ENCODE measurements at regions not wholly inside any gene's neighbourhood (a gene's known extent, or its start where the extent isn't known, plus 50 kb on each side); places are given as distances from the start of the nearest gene placed in this dataset.

DNA sequence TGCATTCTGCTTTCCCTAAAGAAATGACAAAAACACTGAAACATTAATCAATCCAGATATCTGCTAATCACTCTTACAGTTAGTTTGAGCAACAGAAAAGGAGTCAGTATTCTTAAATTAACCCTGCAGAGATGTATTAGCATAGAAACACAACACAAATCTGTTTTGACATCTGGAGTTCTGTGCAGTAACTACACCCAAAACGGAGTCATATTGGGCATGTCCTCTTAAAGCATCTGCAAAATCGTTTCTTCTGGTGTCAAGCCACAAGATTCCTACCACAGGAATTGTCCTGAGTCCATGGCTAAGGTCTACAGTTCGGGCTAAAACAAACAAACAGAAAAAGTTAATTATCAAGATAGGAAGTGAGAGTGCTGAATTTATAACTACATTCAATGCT lies 332.1 kb upstream of the PKN2 start:
- Histone ChIP-seq H3K4me1 (ENCODE audit: control insufficient read depth, insufficient read depth, low read length) (no peaks in the 10 kb centered on the region), H3K4me3 (ENCODE audit: low read length) (no peak overlapping the region), H3K27me3 (replicated peaks; ENCODE audit: control insufficient read depth, insufficient read depth, low read length) (no peaks in the 10 kb centered on the region), H3K36me3 (ENCODE audit: control insufficient read depth, insufficient read depth, low read length, severe bottlenecking) (no peaks in the 10 kb centered on the region), H3K9me3 (ENCODE audit: control insufficient read depth, low read length) (no peaks in the 10 kb centered on the region), H3K9ac (ENCODE audit: low read length) (no peak overlapping the region)
- DNase-seq (ENCODE audit: low read depth): no peak

DNA sequence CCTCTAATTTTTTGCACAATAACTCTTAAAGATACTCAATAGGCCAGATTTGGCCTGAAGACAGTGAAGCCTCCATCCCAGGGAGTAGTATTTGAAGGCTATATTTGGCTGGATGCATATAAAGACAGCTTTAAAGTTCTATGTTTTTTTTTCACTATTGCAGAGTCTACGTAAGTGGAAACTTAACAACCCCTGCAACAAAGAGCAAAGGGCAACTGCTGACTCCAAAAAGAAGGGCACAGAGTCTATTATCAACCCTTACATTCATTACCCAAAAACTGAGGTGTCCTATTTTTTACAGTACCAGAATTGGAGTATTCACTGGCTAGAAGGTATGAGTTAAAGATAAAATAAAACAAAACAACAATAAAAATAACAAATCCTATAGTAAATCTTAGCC lies 329.8 kb upstream of the PKN2 start:
- no peaks in the 10 kb centered on the region for H3K36me3 ChIP-seq (ENCODE audit: control insufficient read depth, insufficient read depth, low read length, severe bottlenecking)

DNA sequence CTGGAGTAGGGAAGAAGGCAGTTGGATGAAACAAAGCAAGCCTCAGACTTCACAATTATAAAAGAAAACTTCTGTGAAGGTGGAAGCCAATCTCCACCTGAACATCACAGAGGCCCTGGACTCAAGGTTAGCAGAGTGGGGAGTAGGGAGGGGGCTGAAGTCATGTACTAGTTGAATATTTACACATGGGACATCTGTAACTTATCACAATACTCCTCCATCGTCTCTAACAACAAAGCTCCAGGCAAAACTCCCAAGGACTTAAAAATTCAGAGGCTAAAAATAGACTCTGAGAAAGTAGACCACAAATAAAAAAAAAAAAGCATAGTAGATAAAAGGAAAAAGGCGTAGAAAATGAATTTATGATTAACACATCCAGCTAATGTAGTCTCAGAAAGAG lies 326.3 kb upstream of the PKN2 start:
- Histone ChIP-seq H3K27me3 (replicated peaks; ENCODE audit: control insufficient read depth, insufficient read depth, low read length) (no peaks in the 10 kb centered on the region), H3K4me1 (ENCODE audit: control insufficient read depth, insufficient read depth, low read length) (no peaks in the 10 kb centered on the region), H3K36me3 (ENCODE audit: control insufficient read depth, insufficient read depth, low read length, severe bottlenecking) (no peaks in the 10 kb centered on the region), H3K4me3 (ENCODE audit: low read length) (no peak overlapping the region), H3K9me3 (ENCODE audit: control insufficient read depth, low read length) (no peaks in the 10 kb centered on the region), H3K9ac (ENCODE audit: low read length) (no peak overlapping the region)
- DNase-seq (ENCODE audit: low read depth): no peak

More for the DNA sequence above, 329.8 kb upstream of the PKN2 start:
- DNase-seq (ENCODE audit: low read depth): no peak
- H3K4me1 ChIP-seq (ENCODE audit: control insufficient read depth, insufficient read depth, low read length): no peaks in the 10 kb centered on the region
- no peaks in the 10 kb centered on the region for H3K27me3 ChIP-seq (replicated peaks; ENCODE audit: control insufficient read depth, insufficient read depth, low read length)
- no peak overlapping the region for H3K4me3 ChIP-seq (ENCODE audit: low read length)
- H3K9me3 ChIP-seq (ENCODE audit: control insufficient read depth, low read length): no peaks in the 10 kb centered on the region
- H3K9ac ChIP-seq (ENCODE audit: low read length): no peak overlapping the region

DNA sequence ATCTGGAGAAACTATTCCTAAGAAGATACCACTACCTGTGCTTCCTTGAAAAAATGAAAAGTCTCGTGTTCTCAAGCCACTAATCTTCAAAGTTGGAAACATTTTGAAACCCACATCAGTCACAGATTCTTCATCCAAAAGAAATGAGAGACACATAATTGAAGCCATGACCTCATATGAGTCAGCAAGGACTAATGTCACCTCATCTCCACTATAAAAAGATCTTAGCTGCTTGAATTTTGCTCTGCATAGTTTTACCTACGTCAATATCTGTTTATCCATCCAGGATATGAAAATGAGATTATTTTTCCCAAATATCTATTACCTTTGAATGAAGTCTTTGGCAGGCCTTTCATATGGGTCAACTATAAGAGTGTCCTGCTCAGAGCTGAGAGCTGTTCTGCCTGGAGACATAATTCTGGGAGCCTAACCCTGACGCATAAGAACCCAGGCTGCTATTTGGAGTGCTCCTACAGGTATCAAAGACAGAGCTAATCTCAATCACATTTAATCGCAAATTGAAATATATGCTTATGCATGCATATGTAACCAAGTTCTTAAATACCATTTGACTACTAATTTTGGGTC lies 312.5 kb upstream of the PKN2 start:
- Histone ChIP-seq H3K4me1 (ENCODE audit: control insufficient read depth, insufficient read depth, low read length) (no peaks in the 10 kb centered on the region), H3K27me3 (replicated peaks; ENCODE audit: control insufficient read depth, insufficient read depth, low read length) (no peaks in the 10 kb centered on the region), H3K4me3 (ENCODE audit: low read length) (no peak overlapping the region), H3K9me3 (ENCODE audit: control insufficient read depth, low read length) (no peaks in the 10 kb centered on the region), H3K36me3 (ENCODE audit: control insufficient read depth, insufficient read depth, low read length, severe bottlenecking) (no peaks in the 10 kb centered on the region), H3K9ac (ENCODE audit: low read length) (no peak overlapping the region)
- no peak for DNase-seq (ENCODE audit: low read depth)

GRCh38 chr1:88375977-88376376 lies 308.1 kb upstream of the PKN2 start:
- Histone ChIP-seq H3K4me1 (ENCODE audit: control insufficient read depth, insufficient read depth, low read length) (no peaks in the 10 kb centered on the region), H3K36me3 (ENCODE audit: control insufficient read depth, insufficient read depth, low read length, severe bottlenecking) (no peaks in the 10 kb centered on the region), H3K27me3 (replicated peaks; ENCODE audit: control insufficient read depth, insufficient read depth, low read length) (no peaks in the 10 kb centered on the region), H3K9ac (ENCODE audit: low read length) (no peak overlapping the region), H3K4me3 (ENCODE audit: low read length) (no peak overlapping the region), H3K9me3 (ENCODE audit: control insufficient read depth, low read length) (no peaks in the 10 kb centered on the region)
- no peak for DNase-seq (ENCODE audit: low read depth)

GRCh38 chr1:88376421-88376820 lies 307.7 kb upstream of the PKN2 start:
- Histone ChIP-seq H3K9me3 (ENCODE audit: control insufficient read depth, low read length) (no peaks in the 10 kb centered on the region), H3K27me3 (replicated peaks; ENCODE audit: control insufficient read depth, insufficient read depth, low read length) (no peaks in the 10 kb centered on the region), H3K4me3 (ENCODE audit: low read length) (no peak overlapping the region), H3K9ac (ENCODE audit: low read length) (no peak overlapping the region), H3K4me1 (ENCODE audit: control insufficient read depth, insufficient read depth, low read length) (no peaks in the 10 kb centered on the region), H3K36me3 (ENCODE audit: control insufficient read depth, insufficient read depth, low read length, severe bottlenecking) (no peaks in the 10 kb centered on the region)
- peak; percentile 3 for DNase-seq (ENCODE audit: low read depth)

DNA sequence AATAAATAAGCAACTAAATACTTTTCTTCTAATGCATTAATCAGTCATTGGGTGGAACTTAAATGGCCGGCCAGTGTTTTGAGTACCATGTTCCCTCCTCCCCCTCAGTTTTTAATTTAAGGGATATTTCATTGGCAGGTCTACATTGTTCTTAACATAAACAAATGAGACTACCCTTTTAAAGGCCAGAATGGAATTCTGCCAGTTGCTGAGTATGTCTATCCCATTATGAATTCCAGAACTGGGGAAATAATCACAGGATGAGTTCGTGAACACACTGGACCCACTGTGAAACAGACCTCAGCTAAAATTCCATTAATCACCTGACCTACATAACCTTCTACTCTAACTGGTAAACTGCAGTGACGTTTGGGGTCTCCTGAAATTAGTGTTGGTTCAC lies 305.5 kb upstream of the PKN2 start:
- Histone ChIP-seq H3K36me3 (ENCODE audit: control insufficient read depth, insufficient read depth, low read length, severe bottlenecking) (no peaks in the 10 kb centered on the region), H3K9me3 (ENCODE audit: control insufficient read depth, low read length) (no peaks in the 10 kb centered on the region)

DNA sequence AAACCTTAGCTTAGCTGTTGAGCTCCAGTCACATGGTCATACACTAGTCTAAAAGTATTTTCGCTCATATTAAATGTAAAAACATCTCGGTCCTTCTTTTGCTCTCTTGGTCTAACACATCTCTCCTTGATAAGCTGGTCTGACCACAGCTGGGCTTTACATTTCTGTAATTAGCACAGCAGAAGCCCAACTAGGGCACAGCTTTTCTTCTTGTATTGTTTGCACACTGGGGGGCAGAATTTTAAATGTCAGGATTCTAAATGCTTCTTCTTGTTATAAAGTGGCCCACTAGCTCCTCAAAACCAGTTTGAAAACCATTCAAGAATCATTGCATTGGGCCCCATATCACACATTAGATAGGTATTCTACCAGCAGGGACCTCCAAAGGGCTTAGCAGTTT lies 289.1 kb upstream of the PKN2 start:
- no peaks in the 10 kb centered on the region for H3K4me1 ChIP-seq (ENCODE audit: control insufficient read depth, insufficient read depth, low read length)
- H3K9ac ChIP-seq (ENCODE audit: low read length): no peak overlapping the region
- H3K9me3 ChIP-seq (ENCODE audit: control insufficient read depth, low read length): peaks cover 6% of the 10 kb centered on the region
- no peak for DNase-seq (ENCODE audit: low read depth)
- H3K27me3 ChIP-seq (replicated peaks; ENCODE audit: control insufficient read depth, insufficient read depth, low read length): no peaks in the 10 kb centered on the region
- H3K36me3 ChIP-seq (ENCODE audit: control insufficient read depth, insufficient read depth, low read length, severe bottlenecking): no peaks in the 10 kb centered on the region
- no peak overlapping the region for H3K4me3 ChIP-seq (ENCODE audit: low read length)

More for the DNA sequence above, 305.5 kb upstream of the PKN2 start:
- H3K27me3 ChIP-seq (replicated peaks; ENCODE audit: control insufficient read depth, insufficient read depth, low read length): no peaks in the 10 kb centered on the region
- H3K4me3 ChIP-seq (ENCODE audit: low read length): no peak overlapping the region
- DNase-seq (ENCODE audit: low read depth): no peak
- H3K4me1 ChIP-seq (ENCODE audit: control insufficient read depth, insufficient read depth, low read length): no peaks in the 10 kb centered on the region
- H3K9ac ChIP-seq (ENCODE audit: low read length): no peak overlapping the region

DNA sequence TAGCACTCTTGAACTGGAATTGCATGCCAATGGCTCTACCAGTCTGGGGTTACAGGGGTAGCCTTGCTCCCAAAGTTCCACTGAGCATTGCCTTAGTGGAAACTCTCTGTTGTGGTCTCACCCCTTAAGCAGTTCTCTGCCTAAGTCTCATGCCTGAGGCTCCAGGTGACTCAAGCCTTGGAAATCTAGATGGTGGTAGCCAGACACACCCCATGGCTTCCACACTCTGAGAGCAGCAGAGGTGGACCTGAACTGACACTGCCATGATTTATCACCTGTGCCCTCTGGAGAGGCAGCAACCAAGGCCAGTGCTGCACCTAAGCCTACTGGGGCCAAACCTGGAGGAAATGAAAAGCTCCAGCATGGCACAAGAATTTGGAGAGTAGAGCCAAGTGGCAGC lies 285.7 kb upstream of the PKN2 start:
- no peak overlapping the region for H3K9ac ChIP-seq (ENCODE audit: low read length)
- no peak for DNase-seq (ENCODE audit: low read depth)
- no peaks in the 10 kb centered on the region for H3K36me3 ChIP-seq (ENCODE audit: control insufficient read depth, insufficient read depth, low read length, severe bottlenecking)
- no peaks in the 10 kb centered on the region for H3K27me3 ChIP-seq (replicated peaks; ENCODE audit: control insufficient read depth, insufficient read depth, low read length)
- H3K4me3 ChIP-seq (ENCODE audit: low read length): no peak overlapping the region
- H3K9me3 ChIP-seq (ENCODE audit: control insufficient read depth, low read length): peaks cover 6% of the 10 kb centered on the region
- no peaks in the 10 kb centered on the region for H3K4me1 ChIP-seq (ENCODE audit: control insufficient read depth, insufficient read depth, low read length)

- H3K9ac ChIP-seq (ENCODE audit: low read length): no peak overlapping the region
- DNase-seq (ENCODE audit: low read depth): no peak
- no peaks in the 10 kb centered on the region for H3K4me1 ChIP-seq (ENCODE audit: control insufficient read depth, insufficient read depth, low read length)
- H3K9me3 ChIP-seq (ENCODE audit: control insufficient read depth, low read length): peaks cover 6% of the 10 kb centered on the region
- no peaks in the 10 kb centered on the region for H3K36me3 ChIP-seq (ENCODE audit: control insufficient read depth, insufficient read depth, low read length, severe bottlenecking)
- H3K4me3 ChIP-seq (ENCODE audit: low read length): no peak overlapping the region
- H3K27me3 ChIP-seq (replicated peaks; ENCODE audit: control insufficient read depth, insufficient read depth, low read length): no peaks in the 10 kb centered on the region
Measured at GRCh38 chr1:88399690-88400089, 284.4 kb upstream of the PKN2 start.

DNA sequence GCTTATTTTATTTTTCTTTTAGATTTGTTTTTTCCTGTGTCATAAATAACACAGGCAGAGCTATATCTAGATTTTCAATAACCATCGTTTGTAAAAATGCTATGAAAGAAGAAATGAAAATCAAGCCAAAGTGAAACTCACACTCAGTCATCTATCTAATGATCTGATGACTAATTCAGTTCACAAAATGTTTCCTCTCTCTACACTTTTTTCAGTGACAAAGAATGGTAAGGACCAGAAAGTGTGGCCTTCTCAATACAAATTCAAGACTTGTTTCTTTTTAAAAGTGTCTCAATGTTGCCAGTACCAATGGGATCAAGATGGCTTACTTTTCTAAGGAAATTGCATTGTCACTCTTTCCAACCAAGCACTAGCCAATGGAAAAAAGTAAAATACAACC lies 282.8 kb upstream of the PKN2 start:
- no peak for DNase-seq (ENCODE audit: low read depth)
- H3K9me3 ChIP-seq (ENCODE audit: control insufficient read depth, low read length): peaks cover 6% of the 10 kb centered on the region
- no peaks in the 10 kb centered on the region for H3K36me3 ChIP-seq (ENCODE audit: control insufficient read depth, insufficient read depth, low read length, severe bottlenecking)
- H3K4me3 ChIP-seq (ENCODE audit: low read length): no peak overlapping the region
- no peak overlapping the region for H3K9ac ChIP-seq (ENCODE audit: low read length)
- H3K4me1 ChIP-seq (ENCODE audit: control insufficient read depth, insufficient read depth, low read length): no peaks in the 10 kb centered on the region
- no peaks in the 10 kb centered on the region for H3K27me3 ChIP-seq (replicated peaks; ENCODE audit: control insufficient read depth, insufficient read depth, low read length)

DNA sequence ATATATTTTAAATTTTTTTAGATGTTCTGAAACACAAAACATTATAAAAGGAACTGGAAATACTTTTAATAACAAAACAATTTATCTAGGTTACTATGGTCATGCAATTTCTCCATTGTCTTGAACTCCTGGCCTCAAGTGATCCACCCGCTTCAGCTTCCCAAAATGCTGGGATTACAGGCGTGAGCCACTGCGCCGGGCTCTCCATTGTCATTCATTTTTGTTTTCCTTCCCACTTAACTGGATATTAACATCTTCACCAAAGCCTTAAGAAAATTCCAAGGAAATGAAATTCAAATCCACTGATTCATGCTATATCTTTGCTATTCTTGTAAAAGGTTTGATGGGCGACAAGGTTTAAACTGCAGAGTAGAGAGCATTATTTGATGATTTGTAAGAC lies 279.5 kb upstream of the PKN2 start:
- no peaks in the 10 kb centered on the region for H3K27me3 ChIP-seq (replicated peaks; ENCODE audit: control insufficient read depth, insufficient read depth, low read length)
- no peaks in the 10 kb centered on the region for H3K36me3 ChIP-seq (ENCODE audit: control insufficient read depth, insufficient read depth, low read length, severe bottlenecking)
- no peak for DNase-seq (ENCODE audit: low read depth)
- H3K9me3 ChIP-seq (ENCODE audit: control insufficient read depth, low read length): peaks cover 13% of the 10 kb centered on the region
- no peaks in the 10 kb centered on the region for H3K4me1 ChIP-seq (ENCODE audit: control insufficient read depth, insufficient read depth, low read length)
- H3K9ac ChIP-seq (ENCODE audit: low read length): no peak overlapping the region
- H3K4me3 ChIP-seq (ENCODE audit: low read length): no peak overlapping the region
